Nephron (organoid): ENCODE measurements at regions not wholly inside any gene's neighbourhood (a gene's known extent, or its start where the extent isn't known, plus 50 kb on each side); places are given as distances from the start of the nearest gene placed in this dataset.

Experiments used
- H3K27ac Mint-ChIP-seq, 3 experiments: 2 replicates each; pipeline ENCODE4 v1.8.0; 2020; ENCODE audit warnings: mixed read lengths in 3 of 3, mild to moderate bottlenecking in 2 of 3, moderate library complexity in 1 of 3
- H3K27me3 Mint-ChIP-seq: 2 replicates; pipeline ENCODE4 v1.8.0; 2021; ENCODE audit warnings: low read depth, mild to moderate bottlenecking, moderate library complexity, mixed read lengths
- H3K36me3 Mint-ChIP-seq: 2 replicates; pipeline ENCODE4 v1.8.0; 2020; ENCODE audit warnings: low read depth, mixed read lengths
- H3K4me1 Mint-ChIP-seq: 2 replicates; pipeline ENCODE4 v1.8.0; 2020; ENCODE audit warnings: mixed read lengths
- H3K4me3 Mint-ChIP-seq, 3 experiments: 2 replicates each; pipeline ENCODE4 v1.8.0; 2020; ENCODE audit warnings: mild to moderate bottlenecking in 3 of 3, mixed read lengths in 3 of 3, moderate library complexity in 2 of 3
- H3K9me3 Mint-ChIP-seq: 2 replicates; pipeline ENCODE4 v1.8.0; 2020; ENCODE audit warnings: mixed read lengths
- CTCF ChIP-seq, 3 experiments: fragments of 200-600 bp; sonication (generic); IDR thresholded peaks; one replicate each; pipeline ENCODE4 v1.5.0; 2021; ENCODE audit warnings: antibody characterized with exemption in 3 of 3; ENCODE audit not compliant: unreplicated experiment in 3 of 3

DNA sequence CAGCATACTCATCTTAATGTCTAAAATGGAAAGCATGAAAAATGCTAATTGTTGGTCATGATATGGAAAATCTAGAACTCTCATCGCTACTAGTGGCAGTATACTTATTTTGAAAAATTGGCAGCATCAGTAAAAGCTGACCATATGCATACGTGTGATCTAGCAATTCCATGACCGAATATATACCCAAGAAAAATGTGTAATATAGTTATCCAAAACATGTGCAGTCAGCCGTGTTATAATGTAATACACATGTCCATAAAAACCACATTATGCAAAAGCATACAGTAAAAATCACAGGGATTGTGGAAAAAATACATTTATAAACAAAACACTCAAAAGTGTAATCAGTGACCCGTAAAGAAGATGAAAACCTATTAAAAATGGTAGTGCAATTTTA, 439.0 kb downstream of the SH2D4B start:
- no peak for TF ChIP-seq CTCF (IDR thresholded peaks at IDR 0.05; ENCODE audit: unreplicated experiment in 3 of 3)
- Mint-ChIP-seq H3K36me3 (no peaks in the 10 kb centered on the region), H3K27ac (no peak overlapping the region), H3K4me1 (no peaks in the 10 kb centered on the region), H3K9me3 (no peaks in the 10 kb centered on the region), H3K4me3 (no peak overlapping the region), H3K27me3 (no peaks in the 10 kb centered on the region)

GRCh38 chr10:80985102-80985501, 447.4 kb downstream of the SH2D4B start:
- Mint-ChIP-seq H3K36me3 (no peaks in the 10 kb centered on the region), H3K4me3 (no peak overlapping the region), H3K9me3 (no peaks in the 10 kb centered on the region), H3K27ac (no peak overlapping the region), H3K27me3 (peaks cover 5% of the 10 kb centered on the region), H3K4me1 (no peaks in the 10 kb centered on the region)
- TF ChIP-seq CTCF (IDR thresholded peaks at IDR 0.05; ENCODE audit: unreplicated experiment in 3 of 3): no peak

DNA sequence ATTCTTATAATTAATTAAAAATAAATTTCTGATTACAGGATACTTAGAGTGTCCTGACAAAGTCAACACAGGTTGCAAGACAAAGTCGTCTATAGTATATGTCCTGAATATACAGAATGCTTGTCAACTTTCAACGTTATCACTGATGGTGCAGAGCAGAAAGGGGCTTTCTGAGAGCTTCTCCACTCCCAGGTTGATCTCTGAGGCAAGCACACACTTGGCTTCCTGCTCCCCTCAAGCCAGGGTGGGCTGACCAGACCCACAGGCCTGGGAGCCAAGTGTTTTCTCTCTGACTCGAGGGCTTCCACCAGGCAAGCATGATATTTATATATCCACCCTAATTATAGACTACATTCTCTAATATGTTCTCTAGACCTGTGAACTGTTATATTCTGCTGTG, 448.9 kb downstream of the SH2D4B start:
- TF ChIP-seq CTCF (IDR thresholded peaks at IDR 0.05; ENCODE audit: unreplicated experiment in 3 of 3): no peak
- peaks cover 5% of the 10 kb centered on the region for H3K27me3 Mint-ChIP-seq

GRCh38 chr10:80988755-80989154, 451.1 kb downstream of the SH2D4B start:
- no peak overlapping the region for H3K4me3 Mint-ChIP-seq
- peaks cover 18% of the 10 kb centered on the region for H3K9me3 Mint-ChIP-seq
- peaks cover 5% of the 10 kb centered on the region for H3K27me3 Mint-ChIP-seq
- no peaks in the 10 kb centered on the region for H3K4me1 Mint-ChIP-seq
- no peak overlapping the region for H3K27ac Mint-ChIP-seq
- no peaks in the 10 kb centered on the region for H3K36me3 Mint-ChIP-seq
- TF ChIP-seq CTCF (IDR thresholded peaks at IDR 0.05; ENCODE audit: unreplicated experiment in 3 of 3): no peak

More for the DNA sequence above, 448.9 kb downstream of the SH2D4B start:
- Mint-ChIP-seq H3K4me1 (no peaks in the 10 kb centered on the region), H3K4me3 (no peak overlapping the region), H3K27ac (no peak overlapping the region), H3K36me3 (no peaks in the 10 kb centered on the region), H3K9me3 (peaks cover 4% of the 10 kb centered on the region)

- H3K9me3 Mint-ChIP-seq: peaks cover 28% of the 10 kb centered on the region
- peaks cover 8% of the 10 kb centered on the region for H3K27me3 Mint-ChIP-seq
- H3K4me1 Mint-ChIP-seq: peaks cover 5% of the 10 kb centered on the region
- no peak overlapping the region for H3K4me3 Mint-ChIP-seq
- no peaks in the 10 kb centered on the region for H3K36me3 Mint-ChIP-seq
- no peak for TF ChIP-seq CTCF (IDR thresholded peaks at IDR 0.05; ENCODE audit: unreplicated experiment in 3 of 3)
- H3K27ac Mint-ChIP-seq: no peak overlapping the region
Observed at GRCh38 chr10:80996615-80997193, 459.0 kb downstream of the SH2D4B start.

DNA sequence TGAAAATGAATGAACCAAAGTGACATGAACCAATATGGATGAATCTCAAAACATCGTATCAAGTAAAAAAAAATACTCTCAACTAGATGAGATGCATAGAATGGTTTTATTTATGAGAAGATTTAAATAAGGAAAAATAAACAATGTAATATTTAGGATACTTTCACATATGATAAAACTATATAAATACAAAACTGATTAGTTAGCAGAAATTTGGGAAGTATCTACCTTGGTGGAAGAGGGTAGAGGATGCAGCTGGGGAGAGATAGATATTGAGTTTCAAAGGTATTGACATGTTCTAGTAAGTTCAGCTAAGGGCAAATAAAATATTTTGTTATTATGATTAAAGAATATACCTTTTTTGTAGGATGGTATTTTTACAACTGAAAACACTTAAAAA, 463.1 kb downstream of the SH2D4B start:
- Mint-ChIP-seq H3K27me3 (peaks cover 8% of the 10 kb centered on the region), H3K4me3 (no peak overlapping the region), H3K4me1 (peaks cover 5% of the 10 kb centered on the region), H3K36me3 (no peaks in the 10 kb centered on the region), H3K9me3 (peaks cover 9% of the 10 kb centered on the region), H3K27ac (no peak overlapping the region)
- no peak for TF ChIP-seq CTCF (IDR thresholded peaks at IDR 0.05; ENCODE audit: unreplicated experiment in 3 of 3)
